HepG2 (cell line): ENCODE measurements at regions not wholly inside any gene's neighbourhood (a gene's known extent, or its start where the extent isn't known, plus 50 kb on each side); places are given as distances from the start of the nearest gene placed in this dataset.

Experiments
- ATAC-seq: fragments of 200-7000 bp; cut with Tn5 transposase; 3 replicates; pipeline ENCODE4 v1.9.1; 2020; ENCODE audit warnings: mild to moderate bottlenecking, moderate library complexity
- BruUV-seq: library from RNA; stranded (reverse); fragments of 400-500 nt; replicated peaks from 2 replicates; lab custom pipeline; 2021; lab: Mats Ljungman, UMichigan
- CTCF ChIA-PET: fragments of 300-600 bp; formaldehyde crosslinking; extraction: SDS; loops from one replicate; lab custom pipeline; 2021; ENCODE audit warnings: low total read pairs, inconsistent platforms, low intra/inter-chr PET ratio; lab: Yijun Ruan, JAX
- POLR2A ChIA-PET: fragments of 350-600 bp; sonication (Branson Sonifier 250); formaldehyde crosslinking; loops from one replicate; lab custom pipeline; 2020; ENCODE audit warnings: antibody characterized with exemption, inconsistent platforms; lab: Yijun Ruan, JAX
- DNase-seq: peaks from one replicate; pipeline ENCODE4 v3.0.0-alpha.2; 2015; ENCODE audit warnings: low spot score
- FAIRE-seq: peaks from 3 replicates; lab custom pipeline; 2011; peaks lifted over from hg19 to GRCh38; lab: Jason Lieb, UNC
- H2AFZ ChIP-seq: one replicate; pipeline ENCODE4 v1.6.1; 2011; ENCODE audit warnings: low read length, inconsistent platforms
- H3K27ac ChIP-seq: fragments of 300-600 bp; 3 replicates; pipeline ENCODE4 v1.8.0; 2011; ENCODE audit warnings: mixed run types, mild to moderate bottlenecking, mixed read lengths, low read length, inconsistent platforms; ENCODE audit not compliant: insufficient read depth; ENCODE audit errors: extremely low read length
- H3K27me3 ChIP-seq, 2 experiments: fragments of 200-600 bp in 1 of 2; 2 replicates in 1 of 2; 3 replicates in 1 of 2; pipeline versions ENCODE4 v1.6.0 to v1.8.0; 2011; ENCODE audit warnings: low read length in 2 of 2, mild to moderate bottlenecking in 2 of 2, moderate library complexity in 2 of 2, inconsistent platforms in 1 of 2; ENCODE audit not compliant: insufficient read depth in 2 of 2, control insufficient read depth in 1 of 2
- H3K36me3 ChIP-seq, 2 experiments: fragments of 200-600 bp in 1 of 2; replicated peaks in 1 of 2; 2 replicates in 1 of 2; 3 replicates in 1 of 2; pipeline versions ENCODE4 v1.5.1 to v1.8.0; 2011; ENCODE audit warnings: low read length in 2 of 2, inconsistent platforms in 1 of 2; ENCODE audit not compliant: insufficient read depth in 2 of 2, control insufficient read depth in 1 of 2
- H3K4me1 ChIP-seq: 2 replicates; pipeline ENCODE4 v1.5.1; 2012; ENCODE audit warnings: low read length, inconsistent platforms; ENCODE audit not compliant: insufficient read depth
- H3K4me2 ChIP-seq: 2 replicates; pipeline ENCODE4 v1.6.0; 2011; ENCODE audit warnings: low read depth, low read length, inconsistent platforms
- H3K4me3 ChIP-seq, 3 experiments: fragments of 200-600 bp in 1 of 3; sonication (generic), shearing (Covaris generic) in 1 of 3; replicated peaks in 1 of 3; 2 replicates each; pipeline ENCODE4 v1.5.1; 2011 to 2016; ENCODE audit warnings: low read length in 3 of 3, inconsistent platforms in 2 of 3, low read depth in 2 of 3, mild to moderate bottlenecking in 2 of 3, control low read depth in 1 of 3, mixed read lengths in 1 of 3; ENCODE audit not compliant: insufficient read depth in 1 of 3
- H3K79me2 ChIP-seq: one replicate; pipeline ENCODE4 v1.6.1; 2011; ENCODE audit warnings: low read length, inconsistent platforms; ENCODE audit not compliant: insufficient read depth
- H3K9ac ChIP-seq: 2 replicates; pipeline ENCODE4 v1.6.0; 2011; ENCODE audit warnings: mild to moderate bottlenecking, low read depth, low read length, inconsistent platforms; ENCODE audit not compliant: insufficient read depth
- H3K9me3 ChIP-seq: 2 replicates; pipeline ENCODE4 v1.5.1; 2012; ENCODE audit warnings: mild to moderate bottlenecking, low read length
- H4K20me1 ChIP-seq: 2 replicates; pipeline ENCODE4 v1.6.0; 2011; ENCODE audit warnings: inconsistent platforms, mild to moderate bottlenecking, low read length, moderate library complexity; ENCODE audit not compliant: insufficient read depth
- AKAP8 ChIP-seq: sonication (generic); formaldehyde crosslinking; IDR thresholded peaks from 2 replicates; pipeline ENCODE4 v1.5.1; 2020; ENCODE audit warnings: mild to moderate bottlenecking, missing genetic modification reagents
- ATF2 ChIP-seq: sonication (generic); formaldehyde crosslinking; IDR thresholded peaks from 2 replicates; pipeline ENCODE4 v1.4.0; 2020; ENCODE audit warnings: missing genetic modification reagents
- BHLHE40 ChIP-seq: IDR thresholded peaks from 2 replicates; pipeline ENCODE4 v1.6.1; 2011; ENCODE audit warnings: low read length, improper control_type of control experiment
- CAMTA2 ChIP-seq: sonication (generic); formaldehyde crosslinking; IDR thresholded peaks from 2 replicates; pipeline ENCODE4 v1.4.0; 2020; ENCODE audit warnings: mild to moderate bottlenecking, missing genetic modification reagents, borderline replicate concordance
- CHCHD3 ChIP-seq: sonication (generic); formaldehyde crosslinking; IDR thresholded peaks from 2 replicates; pipeline ENCODE4 v1.8.0; 2022; ENCODE audit warnings: mild to moderate bottlenecking, missing genetic modification reagents, moderate library complexity
- FOXM1 ChIP-seq: sonication (generic); formaldehyde crosslinking; IDR thresholded peaks from 2 replicates; pipeline ENCODE4 v1.5.0; 2020; ENCODE audit warnings: missing genetic modification reagents
- MED1 ChIP-seq: sonication (generic); formaldehyde crosslinking; IDR thresholded peaks from 2 replicates; pipeline ENCODE4 v1.4.0; 2020; ENCODE audit warnings: missing genetic modification reagents
- MZF1 ChIP-seq: sonication (generic); formaldehyde crosslinking; IDR thresholded peaks from 2 replicates; pipeline ENCODE4 v1.8.1; 2023; ENCODE audit warnings: mild to moderate bottlenecking, missing genetic modification reagents, borderline replicate concordance
- NR1H2 ChIP-seq: sonication (generic); formaldehyde crosslinking; IDR thresholded peaks from 2 replicates; pipeline ENCODE4 v1.8.1; 2022; ENCODE audit warnings: low read depth, missing genetic modification reagents, borderline replicate concordance
- SIX4 ChIP-seq: sonication (generic); formaldehyde crosslinking; IDR thresholded peaks from 2 replicates; pipeline ENCODE4 v1.4.0; 2020; ENCODE audit warnings: missing genetic modification reagents
- SNAI1 ChIP-seq: sonication (generic); formaldehyde crosslinking; IDR thresholded peaks from 2 replicates; pipeline ENCODE4 v1.5.0; 2020; ENCODE audit warnings: mild to moderate bottlenecking, missing genetic modification reagents, borderline replicate concordance
- TGIF2 ChIP-seq: IDR thresholded peaks from 2 replicates; pipeline ENCODE4 v1.6.1; 2016; ENCODE audit warnings: control low read depth, missing compliant biosample characterization
- ZBTB20 ChIP-seq: sonication (generic); formaldehyde crosslinking; IDR thresholded peaks from 2 replicates; pipeline ENCODE4 v1.8.1; 2023; ENCODE audit warnings: missing genetic modification reagents, low read depth, mild to moderate bottlenecking, borderline replicate concordance
- ZBTB39 ChIP-seq: sonication (generic); formaldehyde crosslinking; IDR thresholded peaks from 2 replicates; pipeline ENCODE4 v1.5.0; 2020; ENCODE audit warnings: missing genetic modification reagents
- ZNF205 ChIP-seq: IDR thresholded peaks from 2 replicates; pipeline ENCODE4 v1.6.1; 2018; ENCODE audit warnings: missing biosample characterization, missing genetic modification reagents
- ZNF280B ChIP-seq: sonication (generic); formaldehyde crosslinking; IDR thresholded peaks from 2 replicates; pipeline ENCODE4 v1.5.0; 2020; ENCODE audit warnings: missing genetic modification reagents, mild to moderate bottlenecking, borderline replicate concordance
- ZNF34 ChIP-seq: sonication (generic); formaldehyde crosslinking; IDR thresholded peaks from 2 replicates; pipeline ENCODE4 v1.4.0; 2020; ENCODE audit warnings: mild to moderate bottlenecking, missing genetic modification reagents, borderline replicate concordance
- ZNF343 ChIP-seq: sonication (generic); formaldehyde crosslinking; IDR thresholded peaks from 2 replicates; pipeline ENCODE4 v1.4.0; 2020; ENCODE audit warnings: mild to moderate bottlenecking, missing genetic modification reagents
- WGBS: methylation state at CpG from one replicate; pipeline ENCODE4 v1.1.6; 2017; ENCODE audit warnings: low lambda C conversion rate; 5-methylcytosine and 5-hydroxymethylcytosine counted together
- in situ Hi-C: cut with HindIII; loops from 2 replicates; pipeline ENCODE4 v1.10.0; 2017; ENCODE audit warnings: low pct_unique_long_range_greater_than_20kb; ENCODE audit not compliant: extremely low pct_ligation_motif_present
- intact Hi-C: fragments of 100-400 bp; cut with micrococcal nuclease; formaldehyde crosslinking; loops from one replicate; pipeline ENCODE4 v1.10.0; 2022; ENCODE audit not compliant: unreplicated experiment

- TF ChIP-seq SNAI1 (no peak), ZBTB20 (no peak)
Measured at GRCh38 chr15:35168464-35168863, 83.4 kb upstream of the NANOGP8 start (continued).

GRCh38 chr15:35167675-35168074 is 82.6 kb upstream of the NANOGP8 start:
- Histone ChIP-seq H2AFZ (no peak overlapping the region), H4K20me1 (no peaks in the 10 kb centered on the region), H3K36me3 (no peaks in the 10 kb centered on the region), H3K4me3 (no peak overlapping the region), H3K4me2 (no peak overlapping the region), H3K27ac (no peak overlapping the region), H3K9ac (no peak overlapping the region), H3K4me1 (no peaks in the 10 kb centered on the region), H3K79me2 (no peaks in the 10 kb centered on the region), H3K9me3 (no peaks in the 10 kb centered on the region), H3K27me3 (no peaks in the 10 kb centered on the region; a peak in 1 of 5 replicates)
- in situ Hi-C loops (no loop called here), intact Hi-C loops (no loop called here)
- ATAC-seq (no peak), DNase-seq (no peak), FAIRE-seq (no peak)
- CTCF ChIA-PET = no interaction called here
- WGBS = 75% methylated on average over 2 of the region's 2 CpGs
- BruUV-seq = no TSS peak
- POLR2A ChIA-PET = no interaction called here
- TF ChIP-seq BHLHE40 = no peak
- TF ChIP-seq ZBTB20 = no peak
- no peak for TF ChIP-seq ZNF343 (CRISPR knock-in tag)
- no peak for TF ChIP-seq MED1 (CRISPR knock-in tag)
- no peak for TF ChIP-seq ZNF280B (CRISPR knock-in tag)
- TF ChIP-seq CAMTA2 (CRISPR knock-in tag) = no peak
- TF ChIP-seq ATF2 (CRISPR knock-in tag) = no peak
- TF ChIP-seq CHCHD3 (CRISPR knock-in tag) = no peak
- TF ChIP-seq AKAP8 (CRISPR knock-in tag) = no peak
- TF ChIP-seq NR1H2 (CRISPR knock-in tag) = no peak
- no peak for TF ChIP-seq ZNF205 (CRISPR knock-in tag)
- no peak for TF ChIP-seq MZF1 (CRISPR knock-in tag)
- TF ChIP-seq TGIF2 (CRISPR knock-in tag) = no peak
- no peak for TF ChIP-seq ZNF34 (CRISPR knock-in tag)
- TF ChIP-seq ZBTB39 = no peak
- TF ChIP-seq FOXM1 (CRISPR knock-in tag) = no peak
- no peak for TF ChIP-seq SIX4 (CRISPR knock-in tag)
